ENCODE measurements at regions not wholly inside any gene's neighbourhood (a gene's known extent, or its start where the extent isn't known, plus 50 kb on each side); places are given as distances from the start of the nearest gene placed in this dataset.

DNA sequence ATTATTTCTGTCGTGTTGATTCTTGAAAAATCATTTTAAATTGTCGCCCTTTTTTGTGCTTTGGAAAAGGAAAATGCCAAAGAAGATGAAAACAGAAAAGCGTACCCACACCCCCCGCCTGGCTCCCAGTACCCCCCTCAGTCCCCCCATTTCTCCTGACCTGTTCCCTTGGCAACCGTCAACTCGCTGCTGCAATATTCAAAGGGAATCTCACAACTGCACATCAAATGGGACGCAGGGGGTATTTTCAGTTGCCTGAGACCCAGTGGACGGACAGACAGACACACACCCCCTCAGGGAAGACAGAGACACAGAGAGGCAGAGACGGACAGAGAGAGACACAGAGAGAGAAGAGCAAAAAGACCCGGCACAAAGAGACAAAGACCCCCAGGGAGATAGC lies 83.5 kb upstream of the PRR20G start:
- FAIRE-seq (no peak), DNase-seq (ENCODE audit: insufficient read length) (no peak)
- no peak for TF ChIP-seq POLR2AphosphoS5 (IDR thresholded peaks at IDR 0.05; ENCODE audit: low read depth, low read length)
- no peak for TF ChIP-seq POLR2A (IDR thresholded peaks at IDR 0.05; ENCODE audit: low read depth, low read length)
- no peak for TF ChIP-seq TAF1 (IDR thresholded peaks at IDR 0.05; ENCODE audit: borderline replicate concordance, low read depth, low read length)

DNA sequence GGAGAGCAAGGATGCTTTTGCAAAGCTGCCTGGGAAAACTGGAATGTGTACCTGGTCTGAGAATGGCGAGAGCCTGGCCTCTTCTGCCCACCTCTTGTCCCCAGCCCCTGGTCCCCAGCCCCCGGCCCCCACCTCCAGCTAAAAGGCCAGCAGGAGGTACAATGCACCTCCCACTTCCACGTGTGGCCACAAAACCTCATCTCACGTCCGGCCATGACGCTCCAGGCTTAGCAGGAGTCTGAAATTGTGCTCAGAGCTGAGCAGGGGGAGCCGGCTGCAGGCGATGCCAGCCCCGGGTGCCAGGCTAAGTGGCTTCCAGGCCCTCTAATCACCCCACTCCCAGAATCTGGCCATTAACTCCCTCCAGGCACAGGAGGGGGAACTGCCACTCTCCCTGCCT lies 83.1 kb upstream of the PRR20G start:
- TF ChIP-seq TAF1 (IDR thresholded peaks at IDR 0.05; ENCODE audit: borderline replicate concordance, low read depth, low read length) (no peak), POLR2A (IDR thresholded peaks at IDR 0.05; ENCODE audit: low read depth, low read length) (no peak), POLR2AphosphoS5 (IDR thresholded peaks at IDR 0.05; ENCODE audit: low read depth, low read length) (no peak)
- no peak for FAIRE-seq

DNA sequence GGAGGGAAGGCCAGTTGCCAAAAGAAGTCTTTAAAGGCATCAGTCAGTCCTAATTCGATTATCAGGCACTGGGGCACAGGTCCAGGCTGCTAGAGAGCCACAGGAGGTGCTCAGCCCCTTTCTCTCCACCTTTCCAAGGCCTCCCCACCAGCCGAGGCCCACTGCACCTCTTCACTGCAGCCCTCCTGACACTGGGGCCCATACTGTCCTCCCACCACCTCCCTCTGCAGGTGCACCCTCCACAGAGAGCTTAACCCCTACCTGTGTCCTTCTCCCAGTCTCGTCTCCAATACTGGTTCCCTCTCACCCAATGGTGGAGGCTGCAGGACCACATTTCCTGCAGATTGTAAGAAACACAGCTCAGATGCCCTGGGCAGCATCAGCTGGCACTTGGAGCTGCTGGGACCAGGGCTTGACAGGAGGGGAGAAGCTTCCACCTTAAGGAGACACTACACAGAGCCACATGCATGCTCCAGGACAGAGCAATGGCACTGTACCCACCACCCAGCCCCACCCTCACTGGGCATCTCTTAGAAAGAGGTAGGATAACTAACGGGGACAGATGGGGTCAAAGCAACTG lies 81.6 kb upstream of the PRR20G start:
- FAIRE-seq (no peak), DNase-seq (ENCODE audit: insufficient read length) (no peak)
- TF ChIP-seq TAF1 (IDR thresholded peaks at IDR 0.05; ENCODE audit: borderline replicate concordance, low read depth, low read length) (no peak), POLR2AphosphoS5 (IDR thresholded peaks at IDR 0.05; ENCODE audit: low read depth, low read length) (no peak), POLR2A (IDR thresholded peaks at IDR 0.05; ENCODE audit: low read depth, low read length) (no peak)

More for the DNA sequence above, 83.1 kb upstream of the PRR20G start:
- no peak for DNase-seq (ENCODE audit: insufficient read length)

DNA sequence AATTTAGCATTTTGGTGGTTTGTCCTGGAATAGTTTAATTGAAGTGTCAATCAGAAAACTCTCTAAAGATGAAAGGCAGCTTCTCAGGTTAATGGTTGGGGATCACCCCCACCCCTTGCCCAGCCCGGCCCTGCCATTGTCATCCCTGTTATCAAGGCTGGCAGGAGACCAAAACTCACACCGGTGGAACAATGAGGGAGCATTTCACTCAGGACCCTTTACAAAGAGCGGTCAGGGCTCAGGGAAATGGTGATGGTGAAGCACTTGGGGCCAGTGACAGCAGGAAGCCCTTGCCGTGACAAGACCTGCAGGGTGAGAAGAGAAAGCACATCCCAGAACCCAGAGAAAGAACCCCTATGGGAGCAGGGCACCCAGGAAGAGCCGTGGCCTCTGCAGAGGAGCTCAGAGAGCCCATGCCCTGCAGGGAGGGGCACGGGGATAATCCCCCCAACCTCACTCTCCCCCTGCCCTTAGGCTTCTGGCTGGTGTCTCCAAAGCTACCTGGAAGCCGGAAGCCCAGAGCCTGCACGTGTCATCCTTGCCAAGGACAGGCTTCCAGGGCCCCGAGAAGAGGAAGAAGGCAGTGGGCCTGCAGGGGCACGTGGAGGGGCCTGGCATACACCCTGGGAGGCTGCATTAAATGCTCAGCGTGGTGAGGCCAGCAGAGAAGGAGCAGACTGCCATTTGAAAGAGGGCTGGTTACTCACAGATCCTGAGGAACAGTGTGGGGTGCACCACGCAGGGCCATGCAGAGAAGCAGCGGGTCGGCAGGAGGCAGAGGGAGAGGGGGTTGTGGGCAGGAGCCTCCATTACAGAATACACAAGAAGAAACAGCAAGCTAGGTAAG lies 80.6 kb upstream of the PRR20G start:
- no peak for TF ChIP-seq POLR2AphosphoS5 (IDR thresholded peaks at IDR 0.05; ENCODE audit: low read depth, low read length)
- no peak for TF ChIP-seq POLR2A (IDR thresholded peaks at IDR 0.05; ENCODE audit: low read depth, low read length)
- no peak for TF ChIP-seq TAF1 (IDR thresholded peaks at IDR 0.05; ENCODE audit: borderline replicate concordance, low read depth, low read length)
- DNase-seq (ENCODE audit: insufficient read length) (no peak), FAIRE-seq (no peak)

DNA sequence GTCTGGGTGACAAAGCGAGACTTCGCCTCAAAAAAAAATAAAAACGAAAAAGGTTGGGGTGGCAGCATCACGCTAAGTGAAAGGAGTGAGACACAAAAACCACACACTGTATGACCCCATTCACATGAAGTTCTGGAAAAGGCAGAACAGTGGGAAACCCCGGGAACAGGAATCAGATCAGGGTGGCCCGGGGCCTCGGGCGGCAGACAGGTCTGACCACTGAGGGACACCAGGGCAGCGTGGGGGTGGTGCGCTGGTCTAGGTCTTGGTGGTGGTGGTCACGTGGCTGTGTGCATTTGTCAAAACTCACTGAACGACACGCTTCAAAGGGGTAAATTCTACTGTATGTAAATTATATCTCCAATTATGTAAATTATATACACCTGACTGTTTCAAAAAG lies 79.7 kb upstream of the PRR20G start:
- TF ChIP-seq POLR2AphosphoS5 (IDR thresholded peaks at IDR 0.05; ENCODE audit: low read depth, low read length) = no peak
- FAIRE-seq = no peak

DNA sequence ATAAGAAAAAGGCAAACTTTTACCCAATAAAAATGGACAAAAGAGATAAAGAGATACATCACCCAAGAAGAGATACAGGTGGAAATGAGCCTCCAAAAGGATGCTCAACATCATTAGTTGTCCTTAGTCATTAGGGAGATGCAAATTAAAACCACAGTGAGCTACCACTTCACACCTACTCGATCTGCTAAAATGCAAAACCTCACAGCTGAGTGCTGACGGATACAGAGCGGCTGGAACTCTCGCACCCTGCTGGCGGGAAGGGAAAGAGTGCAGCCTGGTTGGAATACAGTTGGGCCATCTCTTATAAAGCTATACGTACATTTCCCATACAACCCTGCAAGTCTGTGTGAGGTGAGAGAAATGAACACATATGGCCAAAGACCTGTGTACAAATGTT lies 78.5 kb upstream of the PRR20G start:
- no peak for DNase-seq (ENCODE audit: insufficient read length)
- peak; percentile 33 for FAIRE-seq
- TF ChIP-seq TAF1 (IDR thresholded peaks at IDR 0.05; ENCODE audit: borderline replicate concordance, low read depth, low read length) = no peak
- TF ChIP-seq POLR2A (IDR thresholded peaks at IDR 0.05; ENCODE audit: low read depth, low read length) = no peak
- TF ChIP-seq POLR2AphosphoS5 (IDR thresholded peaks at IDR 0.05; ENCODE audit: low read depth, low read length) = no peak

More for the DNA sequence above, 79.7 kb upstream of the PRR20G start:
- no peak for DNase-seq (ENCODE audit: insufficient read length)

DNA sequence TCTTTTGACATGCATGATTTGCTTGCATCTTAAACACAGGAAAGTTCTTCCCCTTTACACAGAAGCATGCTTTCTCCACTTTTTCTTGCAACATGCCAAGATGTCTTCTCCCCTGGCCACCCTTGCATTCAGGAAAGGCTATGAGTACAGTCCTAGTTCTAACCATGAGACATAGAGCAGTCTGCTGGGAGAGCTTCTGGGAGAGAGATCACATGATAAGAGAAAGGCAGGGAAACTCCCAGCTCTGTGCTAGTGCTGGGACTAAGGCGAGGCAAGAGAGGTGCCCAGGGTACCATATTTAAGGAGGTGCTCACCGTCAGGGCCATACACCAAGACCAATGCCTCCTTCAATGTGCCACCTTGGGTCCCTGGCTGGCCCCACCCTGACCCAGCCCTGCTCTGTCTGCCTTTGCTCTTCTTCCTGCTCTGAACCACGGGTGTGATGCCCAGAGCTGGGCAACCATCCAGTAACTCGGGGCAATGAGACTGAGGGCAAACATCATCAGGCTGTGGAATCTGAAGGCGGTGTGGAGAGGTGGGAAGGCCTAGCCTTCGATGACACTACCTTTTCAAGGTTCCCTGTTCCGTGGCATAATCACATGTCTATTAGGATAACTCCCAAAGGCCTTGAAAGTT lies 77.4 kb upstream of the PRR20G start:
- DNase-seq (ENCODE audit: insufficient read length) (no peak), FAIRE-seq (no peak)
- TF ChIP-seq POLR2A (IDR thresholded peaks at IDR 0.05; ENCODE audit: low read depth, low read length) = no peak

DNA sequence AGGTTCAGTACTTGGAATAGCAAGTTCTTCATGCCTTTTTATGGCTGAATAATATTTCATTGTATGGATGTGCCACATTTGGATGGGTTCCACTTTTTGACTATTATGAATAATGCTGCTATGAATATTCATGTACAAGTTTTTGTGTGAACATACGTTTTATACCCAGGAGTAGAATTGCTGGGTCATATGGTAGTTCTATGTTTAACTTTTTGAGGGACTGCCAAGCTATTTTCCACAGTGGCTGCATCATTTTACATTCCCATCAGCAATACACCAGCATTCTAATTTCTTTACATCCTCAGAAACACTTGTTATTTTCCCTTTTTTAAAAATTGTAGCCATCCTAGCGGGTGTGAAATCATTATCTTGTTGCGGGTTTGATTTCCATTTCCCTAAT lies 76.0 kb upstream of the PRR20G start:
- DNase-seq (ENCODE audit: insufficient read length) (no peak), FAIRE-seq (no peak)
- no peak for TF ChIP-seq POLR2A (IDR thresholded peaks at IDR 0.05; ENCODE audit: low read depth, low read length)
- no peak for TF ChIP-seq TAF1 (IDR thresholded peaks at IDR 0.05; ENCODE audit: borderline replicate concordance, low read depth, low read length)
- no peak for TF ChIP-seq POLR2AphosphoS5 (IDR thresholded peaks at IDR 0.05; ENCODE audit: low read depth, low read length)

DNA sequence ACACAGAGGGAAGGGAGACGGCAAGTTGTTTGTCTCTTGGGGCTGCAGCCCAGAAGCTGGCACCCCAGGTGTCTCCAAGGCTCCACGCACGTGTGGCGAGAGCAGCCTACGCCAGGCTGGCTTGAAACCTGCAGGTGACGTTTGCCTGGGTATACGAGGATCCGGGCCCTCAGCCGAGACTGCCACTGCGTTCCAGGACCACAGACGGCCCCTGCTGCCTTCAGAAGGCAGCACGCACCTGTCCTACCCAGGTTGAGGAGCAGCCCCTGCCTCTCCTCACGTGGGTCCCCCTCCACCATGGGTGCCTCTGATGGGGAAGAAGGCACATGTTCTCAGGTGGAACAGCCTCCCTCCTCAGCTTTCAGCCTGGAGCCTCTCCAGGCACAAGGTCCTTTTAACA lies 75.3 kb upstream of the PRR20G start:
- no peak for TF ChIP-seq TAF1 (IDR thresholded peaks at IDR 0.05; ENCODE audit: borderline replicate concordance, low read depth, low read length)
- TF ChIP-seq POLR2AphosphoS5 (IDR thresholded peaks at IDR 0.05; ENCODE audit: low read depth, low read length) = no peak
- no peak for TF ChIP-seq POLR2A (IDR thresholded peaks at IDR 0.05; ENCODE audit: low read depth, low read length)
- FAIRE-seq (no peak), DNase-seq (ENCODE audit: insufficient read length) (no peak)

DNA sequence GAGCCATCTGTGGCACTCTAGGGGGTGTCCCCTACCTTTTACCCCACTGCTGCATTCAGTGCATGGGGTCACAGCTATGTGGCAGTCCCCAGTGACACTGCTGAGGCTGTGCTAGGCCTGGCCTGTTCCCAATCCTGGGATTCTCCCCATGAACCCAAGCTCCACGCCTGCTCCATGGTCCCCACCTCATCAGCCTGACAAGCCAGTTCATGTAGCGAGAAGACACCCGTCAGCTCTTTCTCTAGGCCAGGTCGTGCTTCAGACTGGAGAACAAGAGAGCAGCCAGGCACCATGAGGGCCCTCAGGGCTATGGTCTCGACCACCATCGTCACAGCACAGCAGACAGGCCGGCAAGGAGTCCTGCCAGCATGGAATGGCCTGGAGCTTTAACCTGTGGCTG lies 72.8 kb upstream of the PRR20G start:
- FAIRE-seq = no peak
- TF ChIP-seq POLR2AphosphoS5 (IDR thresholded peaks at IDR 0.05; ENCODE audit: low read depth, low read length) (no peak), POLR2A (IDR thresholded peaks at IDR 0.05; ENCODE audit: low read depth, low read length) (no peak), TAF1 (IDR thresholded peaks at IDR 0.05; ENCODE audit: borderline replicate concordance, low read depth, low read length) (no peak)
- no peak for DNase-seq (ENCODE audit: insufficient read length)

DNA sequence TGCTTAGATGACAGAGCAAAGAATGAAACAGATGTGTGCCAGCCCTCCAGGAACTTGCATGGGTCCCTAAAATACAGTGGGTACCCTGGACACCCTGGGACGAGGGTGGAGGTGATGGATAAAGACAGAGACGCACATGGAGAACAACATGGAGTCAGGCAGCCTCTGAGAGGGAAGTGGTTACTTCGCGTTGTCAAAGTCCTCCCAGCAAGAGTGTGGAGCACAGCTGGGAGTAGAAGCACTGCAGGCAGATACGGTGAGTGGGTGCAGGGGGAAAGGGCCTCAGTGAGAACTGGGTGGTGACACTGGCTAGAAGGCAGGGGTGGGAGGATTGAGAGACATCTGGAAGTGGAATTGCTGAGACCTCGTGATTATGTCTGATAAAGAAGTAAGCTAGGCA lies 70.8 kb upstream of the PRR20G start:
- FAIRE-seq = no peak

DNA sequence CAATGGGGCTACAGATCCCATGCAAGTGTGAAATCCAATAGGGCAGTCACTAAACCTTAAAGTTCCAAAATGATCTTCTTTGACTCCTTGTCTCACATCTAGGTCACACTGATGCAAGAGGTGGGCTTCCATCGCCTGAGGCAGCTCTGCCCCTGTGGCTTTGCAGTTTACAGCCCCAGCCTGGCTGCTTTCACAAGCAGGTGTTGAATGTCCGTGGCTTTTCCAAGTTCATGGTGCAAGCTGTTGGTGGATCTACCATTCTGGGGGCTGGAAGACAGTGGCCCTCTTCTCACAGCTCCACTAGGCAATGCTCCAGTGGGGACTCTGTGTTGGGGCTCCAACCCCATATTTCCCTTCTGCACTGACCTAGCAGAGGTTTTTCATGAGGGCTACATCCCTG lies 68.5 kb upstream of the PRR20G start:
- no peak for FAIRE-seq
- TF ChIP-seq TAF1 (IDR thresholded peaks at IDR 0.05; ENCODE audit: borderline replicate concordance, low read depth, low read length) = no peak
- no peak for DNase-seq (ENCODE audit: insufficient read length)

More for the DNA sequence above, 70.8 kb upstream of the PRR20G start:
- no peak for DNase-seq (ENCODE audit: insufficient read length)
- no peak for TF ChIP-seq POLR2A (IDR thresholded peaks at IDR 0.05; ENCODE audit: low read depth, low read length)
- TF ChIP-seq TAF1 (IDR thresholded peaks at IDR 0.05; ENCODE audit: borderline replicate concordance, low read depth, low read length) = no peak
- TF ChIP-seq POLR2AphosphoS5 (IDR thresholded peaks at IDR 0.05; ENCODE audit: low read depth, low read length) = no peak
